Esophagus muscularis mucosa (tissue), 4 donors: ENCODE measurements at regions not wholly inside any gene's neighbourhood (a gene's known extent, or its start where the extent isn't known, plus 50 kb on each side); places are given as distances from the start of the nearest gene placed in this dataset.

Source experiments
- DNase-seq: peaks from one replicate; pipeline ENCODE4 v3.0.0-alpha.2; 2017; ENCODE audit errors: extremely low spot score
- H3K27ac ChIP-seq, 4 donors: fragments of 200-600 bp; sonication (generic); replicated peaks in 1 of 4; 1 replicate in 3 of 4; 2 replicates in 1 of 4; pipeline ENCODE4 v1.5.1; 2016 to 2019; ENCODE audit warnings: mild to moderate bottlenecking in 1 of 4
- H3K27me3 ChIP-seq, 4 donors: fragments of 200-600 bp; sonication (generic); one replicate each; pipeline versions ENCODE4 v1.5.1 to v1.6.0; 2016 to 2019
- H3K36me3 ChIP-seq, 4 donors: fragments of 200-600 bp; sonication (generic); one replicate each; pipeline ENCODE4 v1.5.1; 2016 to 2019
- H3K4me1 ChIP-seq, 4 donors: fragments of 200-600 bp; sonication (generic); one replicate each; pipeline ENCODE4 v1.5.1; 2016 to 2019
- H3K4me3 ChIP-seq, 4 donors: fragments of 200-600 bp; sonication (generic); 1 replicate in 2 of 4; 2 replicates in 2 of 4; pipeline ENCODE4 v1.5.1; 2016 to 2019; ENCODE audit warnings: mild to moderate bottlenecking in 4 of 4, moderate library complexity in 1 of 4
- H3K9me3 ChIP-seq, 4 donors: fragments of 200-600 bp; sonication (generic); 1 replicate in 3 of 4; 2 replicates in 1 of 4; pipeline ENCODE4 v1.5.1; 2016 to 2019
- EP300 ChIP-seq: sonication (generic); formaldehyde crosslinking; IDR thresholded peaks from one replicate; pipeline ENCODE4 v1.6.1; 2017; ENCODE audit warnings: antibody characterized with exemption
- POLR2A ChIP-seq: fragments of 450-650 bp; IDR thresholded peaks from one replicate; pipeline ENCODE4 v1.6.1; 2017; ENCODE audit warnings: antibody characterized with exemption, moderate library complexity, mild to moderate bottlenecking, low read depth
- POLR2AphosphoS5 ChIP-seq, 2 donors: sonication (generic); formaldehyde crosslinking; IDR thresholded peaks; one replicate each; pipeline ENCODE4 v1.6.1; 2017; ENCODE audit warnings: antibody characterized with exemption in 2 of 2
- WGBS: methylation state at CpG from one replicate; pipeline ENCODE4 v1.1.5; 2018; 5-methylcytosine and 5-hydroxymethylcytosine counted together
- intact Hi-C: fragments of 100-400 bp; cut with DNase I; formaldehyde crosslinking; loops from one replicate; pipeline ENCODE4 v1.15.1; 2023
- TF ChIP-seq, protein P1 (sequence below), 3 experiments: fragments of 200-600 bp in 2 of 3; fragments of 450-650 bp in 1 of 3; sonication (generic) in 2 of 3; IDR thresholded peaks; one replicate each; pipeline ENCODE4 v1.5.1; 2017 to 2019; ENCODE audit warnings: antibody characterized with exemption in 3 of 3, mild to moderate bottlenecking in 2 of 3, moderate library complexity in 1 of 3

DNA sequence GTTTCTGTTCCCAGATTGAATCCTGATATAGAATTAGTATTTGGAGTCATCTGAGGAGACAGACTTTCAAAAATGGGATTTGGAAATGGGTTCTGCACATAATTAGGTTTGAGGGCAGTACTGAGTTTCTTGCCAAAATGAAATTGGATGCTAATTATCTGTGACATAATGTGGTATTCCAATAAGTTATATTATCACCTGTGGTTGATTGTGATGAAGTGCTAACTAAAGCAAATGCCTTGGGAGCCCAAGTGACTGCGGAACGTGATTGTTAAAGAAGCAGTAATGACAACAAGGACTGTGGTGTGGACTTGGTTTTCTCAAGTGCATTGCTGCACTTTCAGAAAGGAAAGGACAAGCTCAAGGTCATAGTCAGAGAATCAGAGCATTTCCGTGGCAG is 337.0 kb downstream of the IPO8 start:
- Histone ChIP-seq H3K27ac (no peak overlapping the region), H3K9me3 (no peaks in the 10 kb centered on the region), H3K4me3 (no peak overlapping the region), H3K27me3 (no peaks in the 10 kb centered on the region), H3K4me1 (peaks cover 0 to 8% (median 5%) of the 10 kb centered on the region in 4 donors), H3K36me3 (no peaks in the 10 kb centered on the region)
- intact Hi-C loops: no loop called here
- TF ChIP-seq, protein P1, sequence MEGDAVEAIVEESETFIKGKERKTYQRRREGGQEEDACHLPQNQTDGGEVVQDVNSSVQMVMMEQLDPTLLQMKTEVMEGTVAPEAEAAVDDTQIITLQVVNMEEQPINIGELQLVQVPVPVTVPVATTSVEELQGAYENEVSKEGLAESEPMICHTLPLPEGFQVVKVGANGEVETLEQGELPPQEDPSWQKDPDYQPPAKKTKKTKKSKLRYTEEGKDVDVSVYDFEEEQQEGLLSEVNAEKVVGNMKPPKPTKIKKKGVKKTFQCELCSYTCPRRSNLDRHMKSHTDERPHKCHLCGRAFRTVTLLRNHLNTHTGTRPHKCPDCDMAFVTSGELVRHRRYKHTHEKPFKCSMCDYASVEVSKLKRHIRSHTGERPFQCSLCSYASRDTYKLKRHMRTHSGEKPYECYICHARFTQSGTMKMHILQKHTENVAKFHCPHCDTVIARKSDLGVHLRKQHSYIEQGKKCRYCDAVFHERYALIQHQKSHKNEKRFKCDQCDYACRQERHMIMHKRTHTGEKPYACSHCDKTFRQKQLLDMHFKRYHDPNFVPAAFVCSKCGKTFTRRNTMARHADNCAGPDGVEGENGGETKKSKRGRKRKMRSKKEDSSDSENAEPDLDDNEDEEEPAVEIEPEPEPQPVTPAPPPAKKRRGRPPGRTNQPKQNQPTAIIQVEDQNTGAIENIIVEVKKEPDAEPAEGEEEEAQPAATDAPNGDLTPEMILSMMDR (IDR thresholded peaks at IDR 0.05): no peak
- TF ChIP-seq POLR2A: no peak
- no peak for TF ChIP-seq POLR2AphosphoS5 (IDR thresholded peaks at IDR 0.05)
- TF ChIP-seq EP300: no peak
- no peak for DNase-seq
- 100% methylated on average over 3 of the region's 3 CpGs for WGBS

DNA sequence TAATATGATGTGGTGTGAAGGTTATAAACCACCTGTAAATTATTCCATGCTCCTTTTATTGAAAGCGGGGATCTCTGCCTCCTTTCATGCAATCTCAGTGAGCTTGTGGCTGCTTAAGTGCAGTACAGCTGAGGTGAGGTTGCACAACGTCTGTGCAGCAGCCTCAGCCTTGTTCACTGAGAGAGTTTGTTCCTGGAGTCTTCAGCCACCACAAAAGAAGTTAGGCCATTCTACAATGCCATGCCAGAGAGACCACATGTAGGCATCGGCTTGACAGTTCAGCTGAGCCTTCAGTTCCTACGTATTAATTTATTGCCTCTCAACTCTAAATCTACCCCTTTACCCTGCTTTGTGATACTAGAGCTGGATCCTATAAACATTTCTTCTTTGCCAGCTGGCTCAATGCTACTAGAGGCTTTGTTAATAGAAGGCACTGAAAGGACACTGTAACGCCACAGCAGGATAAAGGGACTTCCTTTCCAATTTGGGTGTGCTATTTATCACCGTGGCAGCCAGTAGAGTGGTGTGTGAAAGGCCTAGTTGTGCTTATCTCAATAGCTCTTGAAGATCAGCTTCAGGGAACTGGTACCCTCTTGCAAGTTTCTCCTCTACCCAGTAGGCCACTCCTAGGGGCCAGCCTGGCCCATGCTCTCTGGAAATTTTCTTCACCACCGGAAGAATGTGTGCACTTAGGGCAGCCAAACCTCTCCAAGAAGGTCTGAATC is 337.7 kb downstream of the IPO8 start:
- no peak overlapping the region for H3K27ac ChIP-seq
- peaks cover 0 to 8% (median 5%) of the 10 kb centered on the region in 4 donors for H3K4me1 ChIP-seq
- H3K27me3 ChIP-seq: no peaks in the 10 kb centered on the region
- TF ChIP-seq EP300 (no peak), POLR2A (no peak), POLR2AphosphoS5 (IDR thresholded peaks at IDR 0.05) (no peak)
- TF ChIP-seq, protein P1 (IDR thresholded peaks at IDR 0.05): no peak
- H3K36me3 ChIP-seq: no peaks in the 10 kb centered on the region
- intact Hi-C loops: no loop called here
- H3K4me3 ChIP-seq: no peak overlapping the region
- 47% methylated on average over 7 of the region's 7 CpGs for WGBS
- DNase-seq: no peak
- no peaks in the 10 kb centered on the region for H3K9me3 ChIP-seq

DNA sequence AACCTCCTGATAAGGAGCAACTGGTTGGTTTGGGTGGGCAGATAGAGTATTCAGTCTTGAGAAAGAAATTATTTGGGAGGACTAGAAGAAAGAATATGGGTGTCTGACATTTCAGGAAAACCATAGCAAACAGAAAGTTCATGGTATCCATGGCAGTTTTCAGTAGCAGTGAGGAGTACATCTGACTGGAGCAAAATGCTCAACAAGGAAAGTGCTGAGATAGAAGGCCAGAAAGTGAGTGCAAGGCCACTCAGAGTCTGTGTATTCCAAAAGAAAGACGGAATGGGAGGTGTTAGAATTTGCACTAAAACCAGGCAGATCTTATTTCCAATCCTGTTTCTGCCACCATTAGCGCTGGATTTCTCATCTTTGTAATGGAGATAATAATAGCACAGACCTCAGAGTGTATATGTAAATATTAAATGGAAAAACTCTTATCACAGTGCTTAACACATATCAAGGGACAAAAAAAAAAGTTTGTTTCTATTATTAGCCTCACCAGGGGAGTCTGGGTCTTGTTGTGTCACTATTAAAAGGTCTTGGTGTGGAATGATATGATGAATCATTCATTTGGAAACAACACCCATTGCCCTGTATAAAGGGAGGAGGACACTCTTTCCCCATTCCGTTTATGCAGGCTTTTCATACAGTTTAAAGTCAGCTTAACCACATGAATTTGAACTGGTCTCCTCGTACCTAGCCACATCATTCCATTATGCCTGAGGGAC is 349.8 kb downstream of the IPO8 start:
- TF ChIP-seq POLR2AphosphoS5 (IDR thresholded peaks at IDR 0.05) (no peak), POLR2A (no peak), EP300 (no peak)
- TF ChIP-seq, protein P1 (IDR thresholded peaks at IDR 0.05): no peak

DNA sequence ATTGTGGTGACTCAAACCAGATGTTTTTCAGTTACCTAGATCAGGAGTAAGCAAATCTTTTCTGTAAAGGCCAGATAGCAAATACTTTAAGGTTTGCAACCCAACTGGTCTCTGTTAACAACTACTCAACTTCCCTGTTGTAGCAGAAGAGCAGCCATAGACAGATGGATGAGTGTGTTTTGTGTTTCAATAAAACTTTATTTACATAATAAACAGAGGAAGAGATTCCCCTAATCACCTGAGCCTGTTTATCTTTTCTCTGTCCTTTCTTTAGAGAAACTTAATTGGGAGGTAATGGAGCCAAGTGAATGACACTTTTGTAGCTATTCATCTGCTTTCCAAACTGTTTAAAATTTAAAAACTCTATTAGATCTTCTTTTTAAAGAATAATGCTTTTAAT is 365.1 kb downstream of the IPO8 start:
- H3K4me1 ChIP-seq: no peaks in the 10 kb centered on the region
- H3K27ac ChIP-seq: no peak overlapping the region
- H3K9me3 ChIP-seq: no peaks in the 10 kb centered on the region
- DNase-seq: no peak
- intact Hi-C loops: no loop called here
- H3K36me3 ChIP-seq: no peaks in the 10 kb centered on the region
- H3K4me3 ChIP-seq: no peak overlapping the region
- no peak for TF ChIP-seq POLR2AphosphoS5 (IDR thresholded peaks at IDR 0.05)
- no peaks in the 10 kb centered on the region for H3K27me3 ChIP-seq

More for the DNA sequence above, 349.8 kb downstream of the IPO8 start:
- 84% methylated on average over 4 of the region's 4 CpGs for WGBS
- intact Hi-C loops: no loop called here
- Histone ChIP-seq H3K36me3 (no peaks in the 10 kb centered on the region), H3K27me3 (no peaks in the 10 kb centered on the region), H3K9me3 (peaks cover 0 to 7% (median 3%) of the 10 kb centered on the region in 4 donors), H3K4me3 (no peak overlapping the region), H3K27ac (no peak overlapping the region), H3K4me1 (no peaks in the 10 kb centered on the region)
- no peak for DNase-seq

DNA sequence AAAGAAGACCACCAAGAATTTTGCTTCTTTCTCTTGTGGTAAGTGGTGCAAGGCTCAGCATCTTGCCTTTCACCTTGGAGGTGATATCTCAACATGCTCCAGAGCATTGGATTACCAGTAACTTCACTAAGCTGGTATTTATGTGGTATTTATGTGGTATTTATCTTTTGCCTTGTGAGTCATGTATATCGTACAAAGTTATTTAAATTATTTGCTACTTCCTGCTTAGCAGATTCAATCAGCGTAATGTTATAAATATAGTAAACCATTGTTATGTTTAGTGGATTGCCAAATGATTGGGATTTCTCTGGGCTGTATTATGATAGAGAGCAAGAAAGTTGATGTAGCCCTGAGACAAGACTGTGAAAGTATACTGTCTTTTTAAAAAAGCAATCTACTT is 366.4 kb downstream of the IPO8 start:
- H3K9me3 ChIP-seq: peaks cover 0 to 12% (median 0%) of the 10 kb centered on the region in 4 donors
- WGBS: 81% methylated on average over 2 of the region's 2 CpGs
- no peaks in the 10 kb centered on the region for H3K4me1 ChIP-seq
- no peak overlapping the region for H3K4me3 ChIP-seq
- H3K36me3 ChIP-seq: no peaks in the 10 kb centered on the region
- no peak overlapping the region for H3K27ac ChIP-seq
- no peaks in the 10 kb centered on the region for H3K27me3 ChIP-seq
- DNase-seq: no peak
- TF ChIP-seq, protein P1 (IDR thresholded peaks at IDR 0.05): no peak
- TF ChIP-seq EP300 (no peak), POLR2A (no peak), POLR2AphosphoS5 (IDR thresholded peaks at IDR 0.05) (no peak)
- intact Hi-C loops: no loop called here
